ENCODE measurements at regions not wholly inside any gene's neighbourhood (a gene's known extent, or its start where the extent isn't known, plus 50 kb on each side); places are given as distances from the start of the nearest gene placed in this dataset.

DNA sequence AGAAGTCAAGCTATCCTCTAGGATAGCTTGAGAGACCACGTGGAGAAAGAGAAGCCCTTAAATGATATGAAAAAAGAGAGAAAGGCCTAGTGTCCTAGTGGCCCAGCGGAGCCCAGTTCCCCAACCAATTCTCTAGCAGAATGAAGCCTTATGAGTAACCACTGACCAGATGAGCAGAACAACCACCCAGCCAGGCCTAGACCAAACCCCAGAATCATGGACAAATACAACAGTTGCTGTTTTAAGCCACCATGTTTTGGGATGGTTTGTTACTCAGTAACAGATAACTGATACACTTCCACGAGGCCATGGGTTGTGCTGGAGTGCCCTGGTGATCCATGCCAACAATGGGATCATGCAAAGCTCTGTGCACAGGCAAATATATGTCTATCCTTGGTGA, 377.1 kb downstream of the SOX9 start:
- H3K27me3 ChIP-seq, result no peaks in the 10 kb centered on the region
- H3K36me3 ChIP-seq, result no peaks in the 10 kb centered on the region
- DNase-seq, result no peak
- H3K4me1 ChIP-seq, result no peaks in the 10 kb centered on the region; the same call in none of the 2 replicates
- TF ChIP-seq, protein P1, sequence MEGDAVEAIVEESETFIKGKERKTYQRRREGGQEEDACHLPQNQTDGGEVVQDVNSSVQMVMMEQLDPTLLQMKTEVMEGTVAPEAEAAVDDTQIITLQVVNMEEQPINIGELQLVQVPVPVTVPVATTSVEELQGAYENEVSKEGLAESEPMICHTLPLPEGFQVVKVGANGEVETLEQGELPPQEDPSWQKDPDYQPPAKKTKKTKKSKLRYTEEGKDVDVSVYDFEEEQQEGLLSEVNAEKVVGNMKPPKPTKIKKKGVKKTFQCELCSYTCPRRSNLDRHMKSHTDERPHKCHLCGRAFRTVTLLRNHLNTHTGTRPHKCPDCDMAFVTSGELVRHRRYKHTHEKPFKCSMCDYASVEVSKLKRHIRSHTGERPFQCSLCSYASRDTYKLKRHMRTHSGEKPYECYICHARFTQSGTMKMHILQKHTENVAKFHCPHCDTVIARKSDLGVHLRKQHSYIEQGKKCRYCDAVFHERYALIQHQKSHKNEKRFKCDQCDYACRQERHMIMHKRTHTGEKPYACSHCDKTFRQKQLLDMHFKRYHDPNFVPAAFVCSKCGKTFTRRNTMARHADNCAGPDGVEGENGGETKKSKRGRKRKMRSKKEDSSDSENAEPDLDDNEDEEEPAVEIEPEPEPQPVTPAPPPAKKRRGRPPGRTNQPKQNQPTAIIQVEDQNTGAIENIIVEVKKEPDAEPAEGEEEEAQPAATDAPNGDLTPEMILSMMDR (IDR thresholded peaks at IDR 0.05; ENCODE audit: low read depth, low read length), result no peak
- peaks cover 2% of the 10 kb centered on the region; the same call in 1 of the 2 replicates for H3K9me3 ChIP-seq
- H3K4me3 ChIP-seq (ENCODE audit: low read depth, low read length), result no peak overlapping the region

DNA sequence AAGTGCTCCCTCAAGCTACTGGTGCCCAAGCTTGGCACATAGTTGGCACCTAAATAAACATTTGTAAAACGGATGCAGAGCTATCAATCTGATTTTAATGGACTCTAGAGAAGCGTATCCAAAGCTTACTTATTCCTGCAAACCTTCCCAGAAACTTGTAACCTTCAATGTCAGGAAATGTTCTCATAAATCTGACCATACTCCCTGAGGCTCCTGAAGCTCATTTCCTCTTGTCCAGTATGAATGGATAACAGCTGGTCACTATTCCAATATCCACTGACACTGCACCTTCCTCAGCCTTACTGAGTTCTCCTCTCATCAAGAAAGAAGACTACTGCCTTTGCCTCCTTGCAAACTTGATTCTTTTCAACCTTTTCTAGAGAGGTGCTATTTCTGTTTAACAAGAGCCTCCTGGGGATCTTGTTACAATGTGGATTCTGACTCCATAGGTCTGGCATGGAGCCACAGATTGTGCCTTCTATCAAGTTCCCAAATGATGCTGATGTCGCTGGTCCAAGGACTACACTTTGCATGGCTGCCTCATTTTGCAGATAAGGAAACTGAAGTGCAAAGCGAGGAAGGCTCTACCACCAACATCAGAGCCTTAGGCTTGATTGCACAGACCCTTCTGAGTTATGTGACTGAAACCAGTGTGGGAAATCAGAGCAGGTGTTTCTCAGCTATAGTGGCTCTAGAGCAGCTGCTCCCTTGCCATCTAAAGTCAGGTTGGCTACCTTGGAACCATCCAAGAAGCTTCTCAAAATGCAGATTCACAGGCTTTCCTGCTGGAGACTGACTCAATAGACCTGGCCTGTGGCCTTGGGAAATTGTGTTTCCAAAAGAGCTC, 377.8 kb downstream of the SOX9 start:
- no peaks in the 10 kb centered on the region for H3K27me3 ChIP-seq
- TF ChIP-seq, protein P1 (IDR thresholded peaks at IDR 0.05; ENCODE audit: low read depth, low read length), result no peak
- peaks cover 2% of the 10 kb centered on the region; the same call in 1 of the 2 replicates for H3K9me3 ChIP-seq
- no peak for DNase-seq
- no peak overlapping the region for H3K4me3 ChIP-seq (ENCODE audit: low read depth, low read length)
- H3K36me3 ChIP-seq, result no peaks in the 10 kb centered on the region
- no peaks in the 10 kb centered on the region; the same call in none of the 2 replicates for H3K4me1 ChIP-seq

DNA sequence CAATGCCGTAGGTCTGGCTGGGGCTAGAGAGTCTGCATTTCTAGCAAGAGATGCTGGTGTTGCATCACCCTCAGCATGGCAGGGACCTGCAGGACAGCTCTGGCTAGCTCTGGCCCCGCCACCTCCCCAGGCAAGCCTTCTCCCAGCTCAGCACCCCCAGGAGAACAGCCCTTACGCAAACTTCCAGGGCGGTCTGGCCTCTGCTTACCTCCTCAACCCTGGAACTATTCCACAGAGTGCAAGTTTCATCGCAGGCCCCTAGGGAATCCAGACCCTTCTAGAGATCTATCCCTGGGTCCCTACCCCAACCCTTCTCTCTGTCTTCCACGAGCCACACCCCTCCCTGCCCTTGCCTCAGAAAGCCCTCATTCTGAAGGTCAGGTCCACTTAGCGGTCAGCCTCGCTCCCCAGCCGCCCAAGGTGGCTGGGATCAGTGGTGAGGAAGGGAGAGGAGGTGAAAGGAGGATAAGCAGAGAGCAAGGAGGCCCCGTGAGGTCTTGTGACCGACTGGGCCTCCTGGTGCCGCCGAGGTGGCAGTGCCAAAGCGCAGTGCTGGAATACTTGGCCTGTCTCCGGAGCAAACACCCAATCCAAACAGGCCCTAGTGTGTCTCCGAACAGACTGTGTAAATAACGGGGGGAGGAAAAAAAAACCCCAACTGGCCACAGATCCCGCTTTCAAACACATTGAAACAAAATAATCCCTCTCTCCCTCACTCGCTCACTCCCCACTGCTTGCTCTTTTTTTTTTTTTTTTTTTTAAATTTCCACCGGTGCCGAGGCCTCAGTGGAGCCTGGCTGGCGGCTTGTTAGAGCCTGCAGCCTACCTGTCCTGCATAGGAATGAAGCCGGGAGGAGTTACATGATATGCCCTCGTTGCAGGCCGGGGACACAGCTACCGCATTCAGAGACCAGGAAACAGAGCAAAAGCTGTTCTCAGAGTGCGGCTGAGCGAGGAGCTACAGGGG, 380.9 kb downstream of the SOX9 start:
- no peak for DNase-seq
- Histone ChIP-seq H3K27me3 (no peaks in the 10 kb centered on the region), H3K36me3 (no peaks in the 10 kb centered on the region), H3K4me3 (ENCODE audit: low read depth, low read length) (no peak overlapping the region), H3K4me1 (no peaks in the 10 kb centered on the region; the same call in none of the 2 replicates), H3K9me3 (peaks cover 1% of the 10 kb centered on the region; the same call in 1 of the 2 replicates)
- TF ChIP-seq, protein P1 (IDR thresholded peaks at IDR 0.05; ENCODE audit: low read depth, low read length), result no peak

DNA sequence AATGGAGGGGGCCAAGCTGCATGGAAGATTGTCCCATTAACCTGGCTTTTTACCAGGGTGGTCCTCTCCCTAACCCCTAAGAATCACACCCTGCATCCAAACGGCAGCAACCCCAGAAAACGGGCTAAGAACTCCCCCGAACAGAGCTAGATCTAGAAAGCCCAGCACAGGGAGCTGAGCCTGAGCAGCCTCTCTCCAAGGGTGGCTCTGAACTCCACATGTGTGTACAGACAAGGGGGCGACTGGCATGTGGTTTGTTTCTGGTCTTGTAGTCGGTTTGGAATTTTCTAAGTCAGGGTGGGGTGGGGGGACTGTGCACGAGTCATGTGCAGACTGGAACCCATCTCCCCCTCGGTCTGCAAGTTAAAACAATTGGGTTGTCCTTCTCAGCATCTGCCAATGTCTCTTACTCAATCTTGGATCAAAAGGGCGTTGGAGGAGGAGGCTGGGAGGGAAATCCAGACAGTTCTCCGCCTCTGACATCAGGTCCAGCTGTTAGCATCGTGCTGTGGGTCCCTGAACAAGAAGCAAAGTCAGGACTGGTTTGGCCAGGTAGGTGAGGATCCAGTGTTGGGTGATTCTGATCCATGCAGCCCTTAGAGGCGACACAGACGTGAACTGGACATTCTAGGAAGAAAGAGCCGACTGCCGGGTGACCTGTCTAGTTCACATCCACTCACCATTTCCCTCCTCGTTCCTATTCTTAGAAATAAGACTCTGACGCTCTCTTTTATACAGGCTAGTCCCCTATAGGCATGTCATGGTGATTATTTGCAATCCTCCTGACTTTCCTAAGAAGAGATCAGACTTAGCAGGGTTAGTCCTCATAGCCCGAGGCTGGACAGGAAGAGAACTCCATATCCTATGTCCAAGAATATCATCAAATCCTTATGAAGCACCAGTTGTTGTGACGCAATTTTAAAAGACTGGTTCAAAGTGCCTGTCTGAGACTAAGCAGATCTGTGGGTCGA, 381.8 kb downstream of the SOX9 start:
- no peaks in the 10 kb centered on the region for H3K27me3 ChIP-seq
- no peak for DNase-seq
- no peaks in the 10 kb centered on the region; the same call in 1 of the 2 replicates for H3K9me3 ChIP-seq
- TF ChIP-seq, protein P1 (IDR thresholded peaks at IDR 0.05; ENCODE audit: low read depth, low read length), result no peak
- H3K36me3 ChIP-seq, result no peaks in the 10 kb centered on the region
- no peak overlapping the region for H3K4me3 ChIP-seq (ENCODE audit: low read depth, low read length)
- H3K4me1 ChIP-seq, result no peaks in the 10 kb centered on the region; the same call in none of the 2 replicates

DNA sequence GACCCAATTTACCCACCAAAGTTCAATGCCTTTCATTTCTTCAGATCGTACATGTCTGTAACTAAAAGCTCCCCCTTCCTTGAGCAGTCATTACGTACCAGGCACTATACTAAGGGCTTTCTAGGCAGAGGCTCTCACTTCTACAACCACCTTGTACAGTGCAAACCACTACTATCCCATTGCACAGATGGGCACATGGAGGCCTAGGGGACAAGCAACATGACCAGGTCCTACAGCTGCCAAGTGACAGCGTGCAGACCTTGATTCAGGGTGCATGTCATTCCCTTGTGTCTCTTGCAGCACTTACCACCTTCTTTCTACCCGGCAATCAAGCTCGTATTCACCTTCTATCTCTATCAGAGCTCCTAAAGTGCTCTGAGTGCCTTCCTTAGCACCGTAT, 382.7 kb downstream of the SOX9 start:
- DNase-seq, result no peak
- H3K4me1 ChIP-seq, result no peaks in the 10 kb centered on the region; the same call in none of the 2 replicates
- TF ChIP-seq, protein P1 (IDR thresholded peaks at IDR 0.05; ENCODE audit: low read depth, low read length), result no peak
- H3K36me3 ChIP-seq, result no peaks in the 10 kb centered on the region
- H3K9me3 ChIP-seq, result no peaks in the 10 kb centered on the region; the same call in 1 of the 2 replicates
- no peak overlapping the region for H3K4me3 ChIP-seq (ENCODE audit: low read depth, low read length)
- H3K27me3 ChIP-seq, result no peaks in the 10 kb centered on the region

Measured in BE2C (cell line).